ENCODE measurements at regions not wholly inside any gene's neighbourhood (a gene's known extent, or its start where the extent isn't known, plus 50 kb on each side); places are given as distances from the start of the nearest gene placed in this dataset.

DNA sequence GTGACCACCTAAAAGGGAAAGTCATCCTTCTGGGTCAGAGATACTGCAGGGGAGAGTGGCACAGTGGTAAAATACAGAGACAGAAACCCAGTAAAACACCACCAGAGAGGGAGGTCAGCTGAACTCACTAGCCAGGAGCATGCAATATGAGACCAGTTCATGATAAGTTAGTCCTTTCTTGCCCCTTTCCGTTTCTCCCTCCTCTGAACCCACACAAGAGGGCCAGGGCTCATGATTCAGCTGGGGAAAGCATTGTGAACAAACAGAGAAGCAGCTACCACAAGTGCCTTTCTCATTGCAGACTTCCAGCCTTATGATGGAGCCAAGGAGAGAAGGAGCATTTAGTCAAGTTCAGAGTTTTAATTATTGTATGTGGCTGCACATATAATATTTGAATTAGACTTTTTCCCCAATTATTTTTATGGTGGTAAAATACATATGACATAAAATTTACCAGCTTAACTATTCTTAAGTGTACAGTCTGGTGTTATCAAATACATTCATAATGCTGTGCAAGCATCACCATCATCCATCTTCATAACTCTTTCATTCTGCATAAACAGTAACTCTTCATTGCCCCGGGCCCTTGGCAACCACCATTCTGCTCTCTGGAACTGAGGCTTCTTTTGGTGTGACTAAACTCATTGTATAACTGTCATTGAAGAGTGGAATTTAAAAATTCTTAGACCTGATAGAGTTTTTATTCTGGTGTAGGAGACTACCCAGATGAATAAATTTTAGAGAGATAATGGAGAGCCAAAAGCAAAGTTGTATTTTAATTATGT lies 114.6 kb downstream of the DDIT4L start:
- TF ChIP-seq GATA3 (IDR thresholded peaks at IDR 0.05; ENCODE audit: low read depth, low read length) (no peak), GATA2 (IDR thresholded peaks at IDR 0.05; ENCODE audit: low read depth, low read length) (no peak)

Data from SH-SY5Y (cell line).